ENCODE measurements at regions not wholly inside any gene's neighbourhood (a gene's known extent, or its start where the extent isn't known, plus 50 kb on each side); places are given as distances from the start of the nearest gene placed in this dataset.

GRCh38 chr6:14711704-14712379, 534.0 kb upstream of the JARID2 start:
- Histone ChIP-seq H3K9ac (no peak overlapping the region), H3K9me3 (ENCODE audit: control insufficient read depth, low read length) (no peaks in the 10 kb centered on the region), H3K27me3 (ENCODE audit: control insufficient read depth, insufficient read depth, low read length) (no peaks in the 10 kb centered on the region), H3K27ac (no peak overlapping the region), H3K4me3 (ENCODE audit: low read depth, low read length) (no peak overlapping the region), H3K79me2 (no peaks in the 10 kb centered on the region), H2AFZ (no peak overlapping the region), H3K4me2 (ENCODE audit: low read length) (no peak overlapping the region), H3K36me3 (ENCODE audit: control insufficient read depth, insufficient read depth, low read length) (no peaks in the 10 kb centered on the region), H3K4me1 (no peaks in the 10 kb centered on the region)
- no peak for TF ChIP-seq CTCF (IDR thresholded peaks at IDR 0.05)

- no peaks in the 10 kb centered on the region for H3K36me3 ChIP-seq (ENCODE audit: control insufficient read depth, insufficient read depth, low read length)
- H3K79me2 ChIP-seq: no peaks in the 10 kb centered on the region
- H3K27ac ChIP-seq: no peak overlapping the region
- no peaks in the 10 kb centered on the region for H3K27me3 ChIP-seq (ENCODE audit: control insufficient read depth, insufficient read depth, low read length)
- no peak for TF ChIP-seq CTCF (IDR thresholded peaks at IDR 0.05)
- no peak overlapping the region for H3K4me3 ChIP-seq (ENCODE audit: low read depth, low read length)
- no peaks in the 10 kb centered on the region for H3K9me3 ChIP-seq (ENCODE audit: control insufficient read depth, low read length)
- H2AFZ ChIP-seq: no peak overlapping the region
- H3K4me1 ChIP-seq: no peaks in the 10 kb centered on the region
- no peak overlapping the region for H3K9ac ChIP-seq
- H3K4me2 ChIP-seq (ENCODE audit: low read length): no peak overlapping the region
Observed at GRCh38 chr6:14713008-14713960, 532.6 kb upstream of the JARID2 start.

GRCh38 chr6:14713966-14714631, 531.8 kb upstream of the JARID2 start:
- Histone ChIP-seq H3K9me3 (ENCODE audit: control insufficient read depth, low read length) (no peaks in the 10 kb centered on the region), H3K79me2 (no peaks in the 10 kb centered on the region), H3K27me3 (ENCODE audit: control insufficient read depth, insufficient read depth, low read length) (no peaks in the 10 kb centered on the region), H3K36me3 (ENCODE audit: control insufficient read depth, insufficient read depth, low read length) (no peaks in the 10 kb centered on the region), H3K4me2 (ENCODE audit: low read length) (no peak overlapping the region), H3K9ac (no peak overlapping the region), H3K27ac (no peak overlapping the region), H2AFZ (no peak overlapping the region), H3K4me3 (ENCODE audit: low read depth, low read length) (no peak overlapping the region), H3K4me1 (no peaks in the 10 kb centered on the region)
- no peak for TF ChIP-seq CTCF (IDR thresholded peaks at IDR 0.05)

- TF ChIP-seq CTCF (IDR thresholded peaks at IDR 0.05): no peak
- no peaks in the 10 kb centered on the region for H3K9me3 ChIP-seq (ENCODE audit: control insufficient read depth, low read length)
- no peaks in the 10 kb centered on the region for H3K36me3 ChIP-seq (ENCODE audit: control insufficient read depth, insufficient read depth, low read length)
- H3K27me3 ChIP-seq (ENCODE audit: control insufficient read depth, insufficient read depth, low read length): no peaks in the 10 kb centered on the region
- H2AFZ ChIP-seq: no peak overlapping the region
- H3K4me3 ChIP-seq (ENCODE audit: low read depth, low read length): no peak overlapping the region
- H3K4me2 ChIP-seq (ENCODE audit: low read length): no peak overlapping the region
- H3K79me2 ChIP-seq: no peaks in the 10 kb centered on the region
- no peak overlapping the region for H3K27ac ChIP-seq
- no peak overlapping the region for H3K9ac ChIP-seq
- H3K4me1 ChIP-seq: no peaks in the 10 kb centered on the region
Observed at GRCh38 chr6:14715076-14715475, 530.8 kb upstream of the JARID2 start.

All from parathyroid adenoma (tissue), 2 donors.